ENCODE measurements at regions not wholly inside any gene's neighbourhood (a gene's known extent, or its start where the extent isn't known, plus 50 kb on each side); places are given as distances from the start of the nearest gene placed in this dataset.
A peak's percentile ranks its signal among the peaks of the same experiment; 100 is the strongest.

GRCh38 chr2:78245394-78246135 is 723.4 kb upstream of the LRRTM4 start (continued):
- TF ChIP-seq AGO1 (IDR thresholded peaks at IDR 0.05; ENCODE audit: low read depth, low read length, poor library complexity, severe bottlenecking) (no peak), SKIL (CRISPR knock-in tag; IDR thresholded peaks at IDR 0.05; ENCODE audit: borderline replicate concordance) (no peak), ZFY (CRISPR knock-in tag; IDR thresholded peaks at IDR 0.05) (no peak)
- TF ChIP-seq, protein P1, sequence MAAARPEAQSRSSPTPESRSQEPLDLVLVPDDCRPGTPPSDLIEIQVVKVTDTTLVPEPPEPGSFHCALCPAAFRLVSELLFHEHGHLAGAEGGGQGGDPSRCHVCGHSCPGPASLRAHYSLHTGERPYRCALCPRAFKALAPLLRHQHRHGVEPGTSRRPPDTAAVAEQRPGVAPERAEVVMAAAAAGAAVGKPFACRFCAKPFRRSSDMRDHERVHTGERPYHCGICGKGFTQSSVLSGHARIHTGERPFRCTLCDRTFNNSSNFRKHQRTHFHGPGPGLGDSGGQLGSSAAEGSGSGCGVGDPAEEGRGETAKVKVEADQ (CRISPR knock-in tag; IDR thresholded peaks at IDR 0.05; ENCODE audit: borderline replicate concordance), result peak; percentile 49; the same call in 1 of the 2 replicates

DNA sequence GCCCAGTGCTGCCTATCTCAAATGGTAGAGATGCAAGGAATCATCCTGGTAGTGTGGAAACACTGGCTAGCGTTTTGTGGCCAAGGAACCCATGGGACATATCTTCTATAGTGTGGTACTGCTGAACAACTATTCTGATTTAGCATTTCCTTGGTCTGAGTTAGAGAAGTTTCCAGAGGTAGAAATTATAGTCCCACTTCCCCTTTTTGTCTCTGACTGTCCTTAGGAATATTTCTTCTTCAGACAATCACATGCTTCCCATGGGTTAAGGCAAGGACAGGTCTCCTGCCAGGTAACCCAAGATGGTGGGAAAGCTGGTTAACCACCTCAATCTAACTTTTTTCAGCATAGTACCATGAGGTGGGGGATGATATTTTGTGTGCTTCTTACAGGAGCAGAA is 729.5 kb upstream of the LRRTM4 start:
- ATAC-seq, result no peak
- POLR2A ChIA-PET, result no interaction called here
- no peak for TF ChIP-seq ZNF207 (IDR thresholded peaks at IDR 0.05; ENCODE audit: borderline replicate concordance)
- TF ChIP-seq, protein P2, sequence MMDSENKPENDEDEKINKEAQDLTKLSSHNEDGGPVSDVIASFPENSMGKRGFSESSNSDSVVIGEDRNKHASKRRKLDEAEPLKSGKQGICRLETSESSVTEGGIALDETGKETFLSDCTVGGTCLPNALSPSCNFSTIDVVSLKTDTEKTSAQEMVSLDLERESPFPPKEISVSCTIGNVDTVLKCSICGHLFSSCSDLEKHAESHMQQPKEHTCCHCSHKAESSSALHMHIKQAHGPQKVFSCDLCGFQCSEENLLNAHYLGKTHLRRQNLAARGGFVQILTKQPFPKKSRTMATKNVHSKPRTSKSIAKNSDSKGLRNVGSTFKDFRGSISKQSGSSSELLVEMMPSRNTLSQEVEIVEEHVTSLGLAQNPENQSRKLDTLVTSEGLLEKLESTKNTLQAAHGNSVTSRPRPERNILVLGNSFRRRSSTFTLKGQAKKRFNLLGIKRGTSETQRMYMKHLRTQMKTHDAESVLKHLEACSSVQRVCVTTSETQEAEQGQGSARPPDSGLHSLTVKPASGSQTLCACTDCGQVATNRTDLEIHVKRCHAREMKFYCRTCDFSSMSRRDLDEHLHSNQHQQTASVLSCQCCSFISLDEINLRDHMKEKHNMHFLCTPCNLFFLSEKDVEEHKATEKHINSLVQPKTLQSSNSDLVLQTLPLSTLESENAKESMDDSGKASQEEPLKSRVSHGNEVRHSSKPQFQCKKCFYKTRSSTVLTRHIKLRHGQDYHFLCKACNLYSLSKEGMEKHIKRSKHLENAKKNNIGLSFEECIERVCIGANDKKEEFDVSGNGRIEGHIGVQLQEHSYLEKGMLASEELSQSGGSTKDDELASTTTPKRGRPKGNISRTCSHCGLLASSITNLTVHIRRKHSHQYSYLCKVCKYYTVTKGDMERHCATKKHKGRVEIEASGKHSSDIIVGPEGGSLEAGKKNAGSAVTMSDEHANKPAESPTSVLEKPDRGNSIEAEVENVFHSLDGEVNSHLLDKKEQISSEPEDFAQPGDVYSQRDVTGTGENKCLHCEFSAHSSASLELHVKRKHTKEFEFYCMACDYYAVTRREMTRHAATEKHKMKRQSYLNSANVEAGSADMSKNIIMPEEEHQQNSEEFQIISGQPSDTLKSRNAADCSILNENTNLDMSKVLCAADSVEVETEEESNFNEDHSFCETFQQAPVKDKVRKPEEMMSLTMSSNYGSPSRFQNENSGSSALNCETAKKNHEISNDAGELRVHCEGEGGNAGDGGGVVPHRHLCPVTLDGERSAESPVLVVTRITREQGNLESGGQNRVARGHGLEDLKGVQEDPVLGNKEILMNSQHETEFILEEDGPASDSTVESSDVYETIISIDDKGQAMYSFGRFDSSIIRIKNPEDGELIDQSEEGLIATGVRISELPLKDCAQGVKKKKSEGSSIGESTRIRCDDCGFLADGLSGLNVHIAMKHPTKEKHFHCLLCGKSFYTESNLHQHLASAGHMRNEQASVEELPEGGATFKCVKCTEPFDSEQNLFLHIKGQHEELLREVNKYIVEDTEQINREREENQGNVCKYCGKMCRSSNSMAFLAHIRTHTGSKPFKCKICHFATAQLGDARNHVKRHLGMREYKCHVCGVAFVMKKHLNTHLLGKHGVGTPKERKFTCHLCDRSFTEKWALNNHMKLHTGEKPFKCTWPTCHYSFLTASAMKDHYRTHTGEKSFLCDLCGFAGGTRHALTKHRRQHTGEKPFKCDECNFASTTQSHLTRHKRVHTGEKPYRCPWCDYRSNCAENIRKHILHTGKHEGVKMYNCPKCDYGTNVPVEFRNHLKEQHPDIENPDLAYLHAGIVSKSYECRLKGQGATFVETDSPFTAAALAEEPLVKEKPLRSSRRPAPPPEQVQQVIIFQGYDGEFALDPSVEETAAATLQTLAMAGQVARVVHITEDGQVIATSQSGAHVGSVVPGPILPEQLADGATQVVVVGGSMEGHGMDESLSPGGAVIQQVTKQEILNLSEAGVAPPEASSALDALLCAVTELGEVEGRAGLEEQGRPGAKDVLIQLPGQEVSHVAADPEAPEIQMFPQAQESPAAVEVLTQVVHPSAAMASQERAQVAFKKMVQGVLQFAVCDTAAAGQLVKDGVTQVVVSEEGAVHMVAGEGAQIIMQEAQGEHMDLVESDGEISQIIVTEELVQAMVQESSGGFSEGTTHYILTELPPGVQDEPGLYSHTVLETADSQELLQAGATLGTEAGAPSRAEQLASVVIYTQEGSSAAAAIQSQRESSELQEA (CRISPR knock-in tag; IDR thresholded peaks at IDR 0.05; ENCODE audit: not compliant biosample characterization), result no peak
- no peak for TF ChIP-seq KDM1A (CRISPR knock-in tag; IDR thresholded peaks at IDR 0.05)
- no peak for TF ChIP-seq CENPBD1 (CRISPR knock-in tag; IDR thresholded peaks at IDR 0.05; ENCODE audit: borderline replicate concordance, low read depth)

More for the DNA sequence above, 729.5 kb upstream of the LRRTM4 start:
- Histone ChIP-seq H4K20me1 (ENCODE audit: insufficient read depth, low read length) (no peaks in the 10 kb centered on the region), H3K79me2 (ENCODE audit: insufficient read depth, low read length) (peaks cover 3% of the 10 kb centered on the region), H3K36me3 (replicated peaks in 1 of 2; ENCODE audit: control insufficient read depth in 1 of 2, insufficient read depth in 2 of 2, low read length in 2 of 2) (no peaks in the 10 kb centered on the region), H3K9me3 (ENCODE audit: low read length) (peaks cover 4% of the 10 kb centered on the region; the same call in 1 of the 2 replicates), H3K4me3 (replicated peaks in 1 of 3; ENCODE audit: insufficient read depth in 1 of 3, low read depth in 2 of 3, low read length in 3 of 3) (no peak overlapping the region), H3K4me2 (ENCODE audit: low read depth, low read length) (no peak overlapping the region), H3K27ac (ENCODE audit: extremely low read length, insufficient read depth, low read length) (no peak overlapping the region), H3K27me3 (ENCODE audit: control insufficient read depth in 1 of 2, insufficient read depth in 2 of 2, low read length in 2 of 2) (no peaks in the 10 kb centered on the region), H2AFZ (ENCODE audit: low read length) (no peak overlapping the region), H3K4me1 (ENCODE audit: insufficient read depth, low read length) (no peaks in the 10 kb centered on the region), H3K9ac (ENCODE audit: insufficient read depth, low read depth, low read length) (no peak overlapping the region)
- FAIRE-seq (no peak), DNase-seq (ENCODE audit: low spot score) (no peak)
- 91% methylated on average over 1 of the region's 1 CpG for WGBS (ENCODE audit: low lambda C conversion rate)
- CTCF ChIA-PET (ENCODE audit: low intra/inter-chr PET ratio, low total read pairs), result no interaction called here
- BruUV-seq (replicated peaks), result no TSS peak
- in situ Hi-C loops (cut with HindIII; ENCODE audit: extremely low pct_ligation_motif_present, low pct_unique_long_range_greater_than_20kb) (no loop called here), intact Hi-C loops (cut with micrococcal nuclease; ENCODE audit: unreplicated experiment) (no loop called here)

All from HepG2 (cell line).